Peyer's patch (tissue), 4 donors: ENCODE measurements at regions not wholly inside any gene's neighbourhood (a gene's known extent, or its start where the extent isn't known, plus 50 kb on each side); places are given as distances from the start of the nearest gene placed in this dataset.

Experiments used
- DNase-seq, 3 donors: peaks; one replicate each; pipeline ENCODE4 v3.0.0-alpha.2; 2017 to 2019
- H3K27ac ChIP-seq, 4 donors: fragments of 200-600 bp; sonication (generic); one replicate each; pipeline ENCODE4 v1.5.1; 2016 to 2019
- H3K27me3 ChIP-seq, 2 donors: fragments of 200-600 bp; sonication (generic); one replicate each; pipeline ENCODE4 v1.5.1; 2019
- H3K36me3 ChIP-seq, 3 donors: fragments of 200-600 bp; sonication (generic); one replicate each; pipeline ENCODE4 v1.5.1; 2016 to 2019
- H3K4me1 ChIP-seq, 4 donors: fragments of 200-600 bp; sonication (generic); one replicate each; pipeline ENCODE4 v1.5.1; 2016 to 2019
- H3K4me3 ChIP-seq, 4 donors: fragments of 200-600 bp; sonication (generic); 1 replicate in 3 of 4; 2 replicates in 1 of 4; pipeline ENCODE4 v1.5.1; 2016 to 2019; ENCODE audit warnings: mild to moderate bottlenecking in 1 of 4
- H3K9me3 ChIP-seq, 4 donors: fragments of 200-600 bp; sonication (generic); one replicate each; pipeline ENCODE4 v1.5.1; 2016 to 2019; ENCODE audit warnings: mild to moderate bottlenecking in 1 of 4
- CTCF ChIP-seq, 6 experiments: fragments of 450-650 bp in 4 of 6; fragments of 200-600 bp in 2 of 6; sonication (generic) in 1 of 6; IDR thresholded peaks; one replicate each; pipeline ENCODE4 v1.5.1; 2017 to 2019; ENCODE audit warnings: antibody characterized with exemption in 6 of 6, mild to moderate bottlenecking in 3 of 6, moderate library complexity in 1 of 6
- POLR2A ChIP-seq, 2 donors: fragments of 450-650 bp; IDR thresholded peaks; one replicate each; pipeline ENCODE4 v1.5.1; 2017; ENCODE audit warnings: antibody characterized with exemption in 2 of 2, mild to moderate bottlenecking in 2 of 2, moderate library complexity in 2 of 2

- Histone ChIP-seq H3K4me1 (no peaks in the 10 kb centered on the region), H3K4me3 (no peak overlapping the region), H3K9me3 (no peaks in the 10 kb centered on the region), H3K36me3 (no peaks in the 10 kb centered on the region), H3K27ac (no peak overlapping the region), H3K27me3 (no peaks in the 10 kb centered on the region)
- no peak for DNase-seq
- TF ChIP-seq CTCF (IDR thresholded peaks at IDR 0.05) = no peak
- TF ChIP-seq POLR2A (IDR thresholded peaks at IDR 0.05) = no peak
Observed at GRCh38 chr4:130349745-130350144, 1253.8 kb downstream of the C4orf33 start.

- TF ChIP-seq POLR2A (IDR thresholded peaks at IDR 0.05) (no peak), CTCF (IDR thresholded peaks at IDR 0.05) (no peak)
- no peaks in the 10 kb centered on the region for H3K9me3 ChIP-seq
- no peaks in the 10 kb centered on the region for H3K36me3 ChIP-seq
- no peaks in the 10 kb centered on the region for H3K27me3 ChIP-seq
- DNase-seq = no peak
- no peak overlapping the region for H3K4me3 ChIP-seq
- no peaks in the 10 kb centered on the region for H3K4me1 ChIP-seq
- no peak overlapping the region for H3K27ac ChIP-seq
Observed at GRCh38 chr4:130356873-130357272, 1260.9 kb downstream of the C4orf33 start.

- no peak for DNase-seq
- Histone ChIP-seq H3K4me3 (no peak overlapping the region), H3K9me3 (no peaks in the 10 kb centered on the region), H3K4me1 (no peaks in the 10 kb centered on the region), H3K27ac (no peak overlapping the region), H3K36me3 (no peaks in the 10 kb centered on the region), H3K27me3 (no peaks in the 10 kb centered on the region)
- TF ChIP-seq CTCF (IDR thresholded peaks at IDR 0.05) (no peak), POLR2A (IDR thresholded peaks at IDR 0.05) (no peak)
Observed at GRCh38 chr4:130359542-130359941, 1263.6 kb downstream of the C4orf33 start.

GRCh38 chr4:130361616-130362015 lies 1265.7 kb downstream of the C4orf33 start:
- Histone ChIP-seq H3K9me3 (no peaks in the 10 kb centered on the region), H3K4me3 (no peak overlapping the region), H3K27me3 (no peaks in the 10 kb centered on the region), H3K36me3 (no peaks in the 10 kb centered on the region), H3K27ac (no peak overlapping the region), H3K4me1 (no peaks in the 10 kb centered on the region)
- TF ChIP-seq CTCF (IDR thresholded peaks at IDR 0.05) (no peak), POLR2A (IDR thresholded peaks at IDR 0.05) (no peak)
- DNase-seq = no peak

GRCh38 chr4:130368668-130369067 lies 1272.7 kb downstream of the C4orf33 start:
- Histone ChIP-seq H3K4me1 (no peaks in the 10 kb centered on the region), H3K36me3 (no peaks in the 10 kb centered on the region), H3K27me3 (no peaks in the 10 kb centered on the region), H3K4me3 (no peak overlapping the region), H3K9me3 (no peaks in the 10 kb centered on the region), H3K27ac (no peak overlapping the region)
- DNase-seq = no peak
- TF ChIP-seq POLR2A (IDR thresholded peaks at IDR 0.05) = no peak
- no peak for TF ChIP-seq CTCF (IDR thresholded peaks at IDR 0.05)

- no peaks in the 10 kb centered on the region for H3K4me1 ChIP-seq
- no peaks in the 10 kb centered on the region for H3K27me3 ChIP-seq
- no peaks in the 10 kb centered on the region for H3K36me3 ChIP-seq
- TF ChIP-seq POLR2A (IDR thresholded peaks at IDR 0.05) = no peak
- no peak for TF ChIP-seq CTCF (IDR thresholded peaks at IDR 0.05)
- no peak overlapping the region for H3K27ac ChIP-seq
- no peak for DNase-seq
- H3K9me3 ChIP-seq = no peaks in the 10 kb centered on the region
- no peak overlapping the region for H3K4me3 ChIP-seq
Observed at GRCh38 chr4:130393231-130393630, 1297.3 kb downstream of the C4orf33 start.
